ENCODE measurements at regions not wholly inside any gene's neighbourhood (a gene's known extent, or its start where the extent isn't known, plus 50 kb on each side); places are given as distances from the start of the nearest gene placed in this dataset.

DNA sequence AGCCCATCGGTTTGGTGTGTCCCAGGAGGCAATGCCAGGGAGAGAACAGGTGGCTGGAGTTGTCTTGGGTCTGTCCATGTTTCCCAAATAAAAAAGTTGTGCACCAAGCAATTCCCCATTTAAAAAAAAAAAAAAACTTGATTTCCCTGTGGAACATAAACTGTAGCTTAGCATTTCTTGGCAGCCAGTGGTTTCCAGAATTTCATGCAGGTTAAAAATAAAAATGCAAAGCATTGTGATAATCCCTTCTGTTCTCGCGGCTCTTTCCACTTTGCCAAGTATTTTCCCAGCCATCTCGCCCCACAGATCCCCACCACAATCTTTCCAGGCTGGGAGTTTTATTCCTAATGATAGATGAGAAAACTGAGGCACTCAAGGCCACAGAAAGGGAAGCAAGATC, 51.4 kb upstream of the MSX1 start:
- Histone ChIP-seq H3K27me3 (ENCODE audit: control insufficient read depth, insufficient read depth, low read length) (peaks cover 15% of the 10 kb centered on the region), H3K36me3 (ENCODE audit: control insufficient read depth, insufficient read depth, low read length) (no peaks in the 10 kb centered on the region), H3K4me3 (ENCODE audit: low read depth, low read length) (no peak overlapping the region)
- TF ChIP-seq, protein P1, sequence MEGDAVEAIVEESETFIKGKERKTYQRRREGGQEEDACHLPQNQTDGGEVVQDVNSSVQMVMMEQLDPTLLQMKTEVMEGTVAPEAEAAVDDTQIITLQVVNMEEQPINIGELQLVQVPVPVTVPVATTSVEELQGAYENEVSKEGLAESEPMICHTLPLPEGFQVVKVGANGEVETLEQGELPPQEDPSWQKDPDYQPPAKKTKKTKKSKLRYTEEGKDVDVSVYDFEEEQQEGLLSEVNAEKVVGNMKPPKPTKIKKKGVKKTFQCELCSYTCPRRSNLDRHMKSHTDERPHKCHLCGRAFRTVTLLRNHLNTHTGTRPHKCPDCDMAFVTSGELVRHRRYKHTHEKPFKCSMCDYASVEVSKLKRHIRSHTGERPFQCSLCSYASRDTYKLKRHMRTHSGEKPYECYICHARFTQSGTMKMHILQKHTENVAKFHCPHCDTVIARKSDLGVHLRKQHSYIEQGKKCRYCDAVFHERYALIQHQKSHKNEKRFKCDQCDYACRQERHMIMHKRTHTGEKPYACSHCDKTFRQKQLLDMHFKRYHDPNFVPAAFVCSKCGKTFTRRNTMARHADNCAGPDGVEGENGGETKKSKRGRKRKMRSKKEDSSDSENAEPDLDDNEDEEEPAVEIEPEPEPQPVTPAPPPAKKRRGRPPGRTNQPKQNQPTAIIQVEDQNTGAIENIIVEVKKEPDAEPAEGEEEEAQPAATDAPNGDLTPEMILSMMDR (IDR thresholded peaks at IDR 0.05; ENCODE audit: insufficient read depth, low read depth, low read length), result no peak
- DNase-seq (ENCODE audit: low read depth), result no peak
- ChIA-PET POLR2A (no interaction called here), CTCF (no interaction called here)

DNA sequence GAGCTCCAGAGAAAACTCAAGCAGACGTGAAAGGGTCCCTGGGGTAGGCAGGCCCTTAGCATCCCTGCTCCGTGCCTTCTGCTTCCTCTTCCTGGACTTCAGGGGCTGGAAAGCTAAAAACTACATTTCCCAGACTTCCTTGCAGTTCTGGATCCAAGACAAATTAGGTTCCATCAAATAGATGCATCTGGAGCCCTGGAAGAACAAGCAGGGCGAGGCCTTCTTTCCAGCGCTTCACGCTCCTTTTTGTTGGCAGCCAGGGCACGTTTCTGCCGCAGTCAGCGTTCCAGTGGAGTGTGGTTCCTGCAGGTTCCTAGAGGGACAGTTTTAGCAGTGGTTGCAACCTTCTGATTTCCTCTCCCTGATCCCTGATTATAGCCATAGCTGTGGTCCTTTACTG, 53.6 kb upstream of the MSX1 start:
- no peak for DNase-seq (ENCODE audit: low read depth)
- H3K36me3 ChIP-seq (ENCODE audit: control insufficient read depth, insufficient read depth, low read length), result no peaks in the 10 kb centered on the region
- H3K27me3 ChIP-seq (ENCODE audit: control insufficient read depth, insufficient read depth, low read length), result peaks cover 8% of the 10 kb centered on the region; the same call in 1 of the 2 replicates
- TF ChIP-seq, protein P1 (IDR thresholded peaks at IDR 0.05; ENCODE audit: insufficient read depth, low read depth, low read length), result no peak
- CTCF ChIA-PET, result interaction anchor here (1.1 kb wide), 1 partner anchor 15 kb away, joined by 4 read pairs; no protein-coding TSS in a partner anchor
- POLR2A ChIA-PET, result no interaction called here
- H3K4me3 ChIP-seq (ENCODE audit: low read depth, low read length), result no peak overlapping the region

DNA sequence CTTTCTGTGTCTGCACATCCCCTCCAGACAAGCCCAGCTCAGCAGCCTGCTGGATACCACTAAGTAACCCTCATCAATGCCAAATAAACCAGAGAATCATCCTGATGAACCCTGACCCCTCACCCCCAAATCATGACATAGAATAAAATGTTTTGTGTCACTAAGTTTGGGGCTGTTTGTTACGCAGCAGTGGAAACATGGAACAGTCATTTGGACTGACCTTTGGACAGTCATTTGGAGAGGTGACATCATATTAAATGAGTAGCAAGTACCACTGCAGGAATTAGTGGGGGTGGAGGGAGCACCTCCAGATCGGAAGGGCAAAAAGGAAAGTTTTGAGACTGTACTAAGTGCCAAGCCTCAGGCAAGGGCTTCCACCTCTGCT, 55.6 kb upstream of the MSX1 start:
- H3K27me3 ChIP-seq (ENCODE audit: control insufficient read depth, insufficient read depth, low read length), result peaks cover 3% of the 10 kb centered on the region; the same call in 1 of the 2 replicates
- H3K36me3 ChIP-seq (ENCODE audit: control insufficient read depth, insufficient read depth, low read length), result no peaks in the 10 kb centered on the region
- CTCF ChIA-PET, result interaction anchor here (1.0 kb wide), 1 partner anchor 228 kb away, joined by 3 read pairs; no protein-coding TSS in a partner anchor
- H3K4me3 ChIP-seq (ENCODE audit: low read depth, low read length), result no peak overlapping the region
- TF ChIP-seq, protein P1 (IDR thresholded peaks at IDR 0.05; ENCODE audit: insufficient read depth, low read depth, low read length), result no peak
- no peak for DNase-seq (ENCODE audit: low read depth)
- POLR2A ChIA-PET, result no interaction called here

DNA sequence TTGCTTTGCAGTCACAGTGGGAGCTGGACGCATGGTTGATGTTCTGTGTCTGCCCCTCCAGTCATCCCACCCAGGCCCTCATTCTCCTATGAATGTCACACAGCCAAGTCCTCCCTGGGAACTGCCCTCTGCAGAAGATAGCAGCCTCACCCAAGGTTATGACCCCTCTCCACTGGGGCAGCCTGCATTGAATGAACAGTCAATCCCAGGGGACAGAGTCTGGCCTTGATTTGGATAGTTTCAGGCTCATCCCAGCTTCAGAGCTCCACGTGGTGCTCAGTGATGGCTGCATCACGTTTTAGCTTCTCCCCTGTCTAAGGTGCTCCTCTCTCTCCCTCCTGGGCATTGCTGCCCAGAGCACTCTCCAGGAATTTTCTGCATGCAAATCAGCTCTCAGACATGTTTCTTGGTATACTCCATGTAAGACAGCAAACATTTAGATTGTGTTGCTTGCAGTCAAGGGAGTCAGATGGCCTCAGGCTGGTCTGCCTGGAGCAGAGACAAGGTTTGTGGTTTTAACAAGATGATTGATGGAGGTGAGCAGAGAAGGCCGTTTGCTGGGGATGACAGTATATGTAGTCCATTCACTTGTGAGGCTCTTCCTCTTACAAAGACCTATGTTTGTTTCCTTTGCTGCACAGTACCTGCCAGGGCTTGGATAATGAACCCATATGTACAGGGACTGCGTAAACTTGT, 56.1 kb upstream of the MSX1 start:
- H3K4me3 ChIP-seq (ENCODE audit: low read depth, low read length), result no peak overlapping the region
- no peak for DNase-seq (ENCODE audit: low read depth)
- no peaks in the 10 kb centered on the region for H3K36me3 ChIP-seq (ENCODE audit: control insufficient read depth, insufficient read depth, low read length)
- TF ChIP-seq, protein P1 (IDR thresholded peaks at IDR 0.05; ENCODE audit: insufficient read depth, low read depth, low read length), result no peak
- POLR2A ChIA-PET, result no interaction called here
- H3K27me3 ChIP-seq (ENCODE audit: control insufficient read depth, insufficient read depth, low read length), result no peaks in the 10 kb centered on the region; the same call in 1 of the 2 replicates
- CTCF ChIA-PET, result interaction anchor here (1.0 kb wide), 1 partner anchor 227 kb away, joined by 3 read pairs; no protein-coding TSS in a partner anchor

DNA sequence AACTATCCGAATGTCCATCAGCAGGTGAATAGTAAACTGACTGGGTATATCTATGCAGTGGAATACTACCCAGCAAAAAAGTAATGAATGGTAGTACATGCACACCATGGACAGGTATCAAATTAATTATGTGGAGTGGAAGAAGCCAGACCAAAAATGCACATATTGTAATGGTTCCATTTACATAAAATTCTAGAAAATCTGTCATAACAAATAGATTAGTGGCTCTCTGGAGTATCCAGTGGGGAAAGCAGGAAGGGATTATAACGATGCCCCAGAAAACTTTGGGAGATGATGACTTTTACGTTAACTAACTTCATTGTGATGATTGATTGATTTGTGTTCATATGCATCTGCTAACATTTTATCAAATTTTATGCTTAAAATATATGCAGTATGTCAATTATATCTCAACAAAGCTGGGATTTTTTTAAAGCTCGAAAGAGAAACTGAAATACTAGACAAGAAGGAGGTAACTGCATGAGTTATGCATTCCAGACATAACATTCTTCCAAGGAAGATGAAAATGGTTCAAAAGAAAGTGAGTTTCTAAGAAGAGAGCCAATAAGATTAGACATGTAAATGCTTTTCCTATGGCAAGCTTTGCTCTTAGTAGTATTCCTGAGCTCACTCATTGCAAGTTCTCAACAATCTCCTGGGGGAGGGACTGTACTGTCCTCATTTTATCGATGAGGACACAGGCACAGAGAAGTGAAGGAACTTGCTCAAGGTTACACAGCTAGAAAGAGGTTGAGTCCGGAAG, 58.6 kb upstream of the MSX1 start:
- no peaks in the 10 kb centered on the region for H3K36me3 ChIP-seq (ENCODE audit: control insufficient read depth, insufficient read depth, low read length)
- no peak for DNase-seq (ENCODE audit: low read depth)
- TF ChIP-seq, protein P1 (IDR thresholded peaks at IDR 0.05; ENCODE audit: insufficient read depth, low read depth, low read length), result no peak
- no peak overlapping the region for H3K4me3 ChIP-seq (ENCODE audit: low read depth, low read length)
- ChIA-PET POLR2A (no interaction called here), CTCF (interaction anchor here (0.6 to 1.4 kb wide), 3 partner anchors 8 to 40 kb away, joined by 3 to 4 read pairs (median 3); no protein-coding TSS in a partner anchor)
- no peaks in the 10 kb centered on the region; the same call in 1 of the 2 replicates for H3K27me3 ChIP-seq (ENCODE audit: control insufficient read depth, insufficient read depth, low read length)
